NCI-H345 treated with DMSO at 0.1 percent for 48 hours (cell line): ENCODE measurements at regions not wholly inside any gene's neighbourhood (a gene's known extent, or its start where the extent isn't known, plus 50 kb on each side); places are given as distances from the start of the nearest gene placed in this dataset.

ENCODE experiments used
- DNase-seq: peaks from one replicate; lab custom pipeline; 2025; ENCODE audit not compliant: unreplicated experiment; lab: John Stamatoyannopoulos, UW

GRCh38 chr1:98482611-98483010 lies 178.9 kb upstream of the SNX7 start:
- DNase-seq = no peak

- no peak for DNase-seq
Measured at GRCh38 chr1:98480271-98480670, 181.2 kb upstream of the SNX7 start.

- DNase-seq = no peak
Measured at GRCh38 chr1:98478121-98478520, 183.4 kb upstream of the SNX7 start.

GRCh38 chr1:98472878-98473277 lies 188.6 kb upstream of the SNX7 start:
- no peak for DNase-seq

- DNase-seq = no peak
Measured at GRCh38 chr1:98471633-98472032, 189.9 kb upstream of the SNX7 start.

- peak; percentile 1 for DNase-seq
Measured at GRCh38 chr1:98468111-98468717, 193.3 kb upstream of the SNX7 start.

- no peak for DNase-seq
Measured at GRCh38 chr1:98467586-98467985, 193.9 kb upstream of the SNX7 start.

- no peak for DNase-seq
Measured at GRCh38 chr1:98467122-98467521, 194.4 kb upstream of the SNX7 start.

- no peak for DNase-seq
Measured at GRCh38 chr1:98461873-98462385, 199.6 kb upstream of the SNX7 start.

GRCh38 chr1:98460136-98460535 lies 201.4 kb upstream of the SNX7 start:
- DNase-seq = no peak

- DNase-seq = no peak
Measured at GRCh38 chr1:98459486-98459870, 202.0 kb upstream of the SNX7 start.

- DNase-seq = no peak
Measured at GRCh38 chr1:98458511-98459485, 202.7 kb upstream of the SNX7 start.

GRCh38 chr1:98457248-98457647 lies 204.3 kb upstream of the SNX7 start:
- no peak for DNase-seq

GRCh38 chr1:98454666-98455065 lies 206.9 kb upstream of the SNX7 start:
- no peak for DNase-seq

- DNase-seq = no peak
Measured at GRCh38 chr1:98453066-98453465, 208.5 kb upstream of the SNX7 start.

- DNase-seq = no peak
Measured at GRCh38 chr1:98452162-98452561, 209.4 kb upstream of the SNX7 start.

GRCh38 chr1:98441281-98441680 lies 220.2 kb upstream of the SNX7 start:
- no peak for DNase-seq

GRCh38 chr1:98439471-98439870 lies 222.1 kb upstream of the SNX7 start:
- no peak for DNase-seq

GRCh38 chr1:98437540-98437939 lies 224.0 kb upstream of the SNX7 start:
- no peak for DNase-seq

- DNase-seq = no peak
Measured at GRCh38 chr1:98437011-98437410, 224.5 kb upstream of the SNX7 start.

GRCh38 chr1:98429965-98430443 lies 231.5 kb upstream of the SNX7 start:
- peak; percentile 95 for DNase-seq

- DNase-seq = no peak
Measured at GRCh38 chr1:98428864-98429263, 232.7 kb upstream of the SNX7 start.
